ENCODE measurements at regions not wholly inside any gene's neighbourhood (a gene's known extent, or its start where the extent isn't known, plus 50 kb on each side); places are given as distances from the start of the nearest gene placed in this dataset.

DNA sequence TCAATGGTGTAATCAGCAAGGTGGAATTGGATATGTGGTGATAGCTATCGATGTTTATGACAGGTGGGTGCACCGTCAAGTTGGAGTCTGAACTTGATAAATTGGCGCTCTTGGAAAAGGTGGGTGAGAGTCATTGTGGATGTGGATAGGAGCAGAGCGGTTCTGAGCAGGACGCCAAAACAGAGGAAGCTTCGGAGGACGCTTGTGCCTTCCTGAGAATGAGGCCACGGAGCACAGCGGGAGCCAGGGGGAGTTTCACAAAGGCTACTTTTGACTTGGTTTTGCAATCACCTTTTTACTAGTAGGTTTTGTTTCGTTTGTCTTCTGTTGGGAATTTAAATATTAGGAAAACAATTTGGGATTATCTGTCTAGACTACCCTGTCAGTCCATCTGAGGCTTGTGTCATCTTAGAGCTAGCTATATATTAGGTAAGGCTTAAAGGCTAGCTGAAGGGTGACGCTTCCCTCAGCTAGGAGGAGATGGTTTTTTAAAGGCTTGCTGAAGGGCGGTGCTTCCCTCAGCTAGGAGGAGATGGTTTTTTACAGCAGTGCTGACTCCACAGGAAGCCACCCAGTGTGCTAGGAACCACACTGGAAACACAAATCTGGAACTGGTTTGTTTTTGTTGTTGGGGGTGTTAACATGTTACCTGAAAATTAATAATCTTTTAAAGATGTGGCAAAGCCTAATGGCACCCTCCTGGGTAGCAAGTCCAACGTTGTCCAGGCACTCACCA, 142.4 kb upstream of the IRX4 start:
- H3K9me3 ChIP-seq (ENCODE audit: control insufficient read depth in 2 of 2, low read length in 2 of 2), result no peaks in the 10 kb centered on the region
- H3K27me3 ChIP-seq (ENCODE audit: control insufficient read depth in 2 of 2, insufficient read depth in 2 of 2, low read length in 2 of 2), result peaks cover 0 to 3% of the 10 kb centered on the region in 2 donors
- no peak overlapping the region for H3K27ac ChIP-seq (ENCODE audit: low read depth in 2 of 2, low read length in 2 of 2)
- no peaks in the 10 kb centered on the region for H3K4me1 ChIP-seq (ENCODE audit: control insufficient read depth in 2 of 2, insufficient read depth in 2 of 2, low read length in 2 of 2)
- H3K4me3 ChIP-seq (ENCODE audit: low read length in 2 of 2), result no peak overlapping the region
- H3K36me3 ChIP-seq (ENCODE audit: control insufficient read depth in 2 of 2, insufficient read depth in 2 of 2, low read length in 2 of 2), result no peaks in the 10 kb centered on the region
- no peak overlapping the region for H3K9ac ChIP-seq (ENCODE audit: low read depth in 1 of 2, low read length in 2 of 2)

DNA sequence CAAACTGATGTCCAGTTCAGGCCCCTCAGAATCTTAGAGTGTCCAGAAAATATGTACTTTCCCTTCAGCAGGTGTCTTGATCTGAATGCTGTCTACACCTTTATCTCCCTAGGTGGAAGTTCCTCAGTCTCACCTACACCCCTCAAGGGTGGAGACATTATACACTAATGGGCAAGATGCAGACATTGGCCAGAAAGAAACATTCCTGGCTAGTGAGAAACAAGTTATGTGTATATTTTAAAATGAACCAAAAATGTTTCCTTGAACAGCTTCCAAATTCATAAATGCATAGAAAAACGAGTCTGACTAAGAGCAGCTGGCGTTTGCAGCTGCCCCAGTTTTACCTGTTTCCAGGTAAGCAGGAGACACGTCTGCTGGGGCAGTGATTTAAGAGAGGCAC, 140.5 kb upstream of the IRX4 start:
- Histone ChIP-seq H3K4me3 (ENCODE audit: low read length in 2 of 2) (no peak overlapping the region), H3K9me3 (ENCODE audit: control insufficient read depth in 2 of 2, low read length in 2 of 2) (no peaks in the 10 kb centered on the region), H3K9ac (ENCODE audit: low read depth in 1 of 2, low read length in 2 of 2) (no peak overlapping the region), H3K4me1 (ENCODE audit: control insufficient read depth in 2 of 2, insufficient read depth in 2 of 2, low read length in 2 of 2) (no peaks in the 10 kb centered on the region), H3K36me3 (ENCODE audit: control insufficient read depth in 2 of 2, insufficient read depth in 2 of 2, low read length in 2 of 2) (no peaks in the 10 kb centered on the region), H3K27me3 (ENCODE audit: control insufficient read depth in 2 of 2, insufficient read depth in 2 of 2, low read length in 2 of 2) (peaks cover 0 to 3% of the 10 kb centered on the region in 2 donors), H3K27ac (ENCODE audit: low read depth in 2 of 2, low read length in 2 of 2) (no peak overlapping the region)

DNA sequence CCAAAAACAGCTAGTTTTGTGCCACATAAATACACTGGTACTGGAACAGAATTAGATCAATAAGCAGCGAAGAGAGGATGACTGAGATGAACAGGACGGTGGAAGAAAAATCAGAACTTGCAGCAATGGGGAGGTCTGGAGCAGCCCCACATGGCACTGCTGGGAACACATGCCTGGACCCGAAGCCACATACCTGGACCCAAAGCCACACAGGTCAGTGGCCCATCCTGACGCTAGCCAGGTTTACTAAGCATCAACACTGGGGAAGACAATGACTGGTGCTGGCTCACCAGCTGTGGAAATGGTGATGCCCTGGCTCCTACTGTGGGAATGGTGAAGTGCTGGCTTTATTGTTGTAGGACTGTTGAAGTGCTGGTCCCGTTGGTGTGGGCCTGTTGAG, 139.7 kb upstream of the IRX4 start:
- no peak overlapping the region for H3K9ac ChIP-seq (ENCODE audit: low read depth in 1 of 2, low read length in 2 of 2)
- H3K27me3 ChIP-seq (ENCODE audit: control insufficient read depth in 2 of 2, insufficient read depth in 2 of 2, low read length in 2 of 2), result peaks cover 0 to 3% of the 10 kb centered on the region in 2 donors
- no peak overlapping the region for H3K27ac ChIP-seq (ENCODE audit: low read depth in 2 of 2, low read length in 2 of 2)
- H3K9me3 ChIP-seq (ENCODE audit: control insufficient read depth in 2 of 2, low read length in 2 of 2), result no peaks in the 10 kb centered on the region
- no peaks in the 10 kb centered on the region for H3K36me3 ChIP-seq (ENCODE audit: control insufficient read depth in 2 of 2, insufficient read depth in 2 of 2, low read length in 2 of 2)
- H3K4me3 ChIP-seq (ENCODE audit: low read length in 2 of 2), result no peak overlapping the region
- H3K4me1 ChIP-seq (ENCODE audit: control insufficient read depth in 2 of 2, insufficient read depth in 2 of 2, low read length in 2 of 2), result no peaks in the 10 kb centered on the region

DNA sequence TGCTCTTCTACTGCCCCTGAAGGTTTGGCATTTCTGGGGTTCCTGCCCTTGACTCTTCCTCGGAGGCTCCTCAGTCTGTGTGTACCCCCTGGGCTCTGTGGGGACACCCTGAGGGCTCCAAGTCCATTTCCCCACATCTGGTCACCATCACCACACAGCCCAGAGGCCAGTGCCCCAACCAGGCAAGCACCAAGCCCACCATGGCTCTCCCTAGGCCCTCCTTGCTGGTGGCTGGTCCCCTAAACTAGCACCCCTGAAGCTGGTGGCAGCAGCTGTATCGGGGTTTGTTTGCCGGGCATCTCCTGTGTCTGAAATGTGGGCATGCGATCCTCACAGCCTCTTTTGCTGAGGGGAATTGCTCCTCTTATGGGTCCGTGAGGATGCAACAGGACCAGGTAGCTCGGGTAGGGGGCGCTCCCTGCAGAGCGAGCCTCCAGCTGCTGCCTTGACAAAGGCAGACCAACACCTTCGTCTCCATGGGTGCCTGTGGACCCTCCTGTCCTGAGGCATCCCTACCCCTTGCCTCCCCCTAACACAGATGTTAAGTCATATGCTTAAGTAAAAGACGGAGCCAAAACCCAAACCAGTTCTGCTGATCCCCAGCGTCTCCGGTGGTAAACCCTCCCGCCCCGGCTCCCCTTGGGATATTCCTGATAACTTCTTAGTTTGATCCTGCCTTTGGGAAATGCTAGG, 138.9 kb upstream of the IRX4 start:
- Histone ChIP-seq H3K27ac (ENCODE audit: low read depth in 2 of 2, low read length in 2 of 2) (no peak overlapping the region), H3K27me3 (ENCODE audit: control insufficient read depth in 2 of 2, insufficient read depth in 2 of 2, low read length in 2 of 2) (peaks cover 0 to 3% of the 10 kb centered on the region in 2 donors), H3K4me1 (ENCODE audit: control insufficient read depth in 2 of 2, insufficient read depth in 2 of 2, low read length in 2 of 2) (no peaks in the 10 kb centered on the region), H3K9ac (ENCODE audit: low read depth in 1 of 2, low read length in 2 of 2) (no peak overlapping the region), H3K36me3 (ENCODE audit: control insufficient read depth in 2 of 2, insufficient read depth in 2 of 2, low read length in 2 of 2) (no peaks in the 10 kb centered on the region), H3K4me3 (ENCODE audit: low read length in 2 of 2) (no peak overlapping the region), H3K9me3 (ENCODE audit: control insufficient read depth in 2 of 2, low read length in 2 of 2) (no peaks in the 10 kb centered on the region)

GRCh38 chr5:2020730-2021129, 138.0 kb upstream of the IRX4 start:
- Histone ChIP-seq H3K4me3 (ENCODE audit: low read length in 2 of 2) (no peak overlapping the region), H3K36me3 (ENCODE audit: control insufficient read depth in 2 of 2, insufficient read depth in 2 of 2, low read length in 2 of 2) (no peaks in the 10 kb centered on the region), H3K27me3 (ENCODE audit: control insufficient read depth in 2 of 2, insufficient read depth in 2 of 2, low read length in 2 of 2) (peaks cover 0 to 3% of the 10 kb centered on the region in 2 donors), H3K9me3 (ENCODE audit: control insufficient read depth in 2 of 2, low read length in 2 of 2) (no peaks in the 10 kb centered on the region), H3K27ac (ENCODE audit: low read depth in 2 of 2, low read length in 2 of 2) (no peak overlapping the region), H3K9ac (ENCODE audit: low read depth in 1 of 2, low read length in 2 of 2) (no peak overlapping the region), H3K4me1 (ENCODE audit: control insufficient read depth in 2 of 2, insufficient read depth in 2 of 2, low read length in 2 of 2) (no peaks in the 10 kb centered on the region)

DNA sequence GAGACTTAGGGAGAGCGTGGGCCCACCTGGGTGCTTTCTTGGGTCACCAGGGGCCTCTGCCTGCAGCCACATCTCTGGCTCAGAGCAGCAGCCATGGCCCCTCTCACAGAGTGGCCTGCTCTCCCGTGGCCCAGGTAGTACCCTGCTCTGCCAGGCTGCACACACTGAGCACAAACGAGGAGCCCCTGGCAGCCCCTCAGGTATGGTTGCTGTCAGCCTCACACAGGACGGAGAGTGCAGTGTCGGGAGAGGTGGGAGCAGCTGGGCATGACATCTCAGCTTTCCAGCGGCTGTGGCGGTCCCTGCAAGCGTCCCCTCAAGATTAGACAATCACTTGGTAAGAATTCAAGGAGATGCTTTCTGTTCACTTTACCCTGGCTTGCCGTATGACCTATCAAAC, 137.0 kb upstream of the IRX4 start:
- Histone ChIP-seq H3K4me3 (ENCODE audit: low read length in 2 of 2) (no peak overlapping the region), H3K4me1 (ENCODE audit: control insufficient read depth in 2 of 2, insufficient read depth in 2 of 2, low read length in 2 of 2) (no peaks in the 10 kb centered on the region), H3K9me3 (ENCODE audit: control insufficient read depth in 2 of 2, low read length in 2 of 2) (no peaks in the 10 kb centered on the region), H3K27ac (ENCODE audit: low read depth in 2 of 2, low read length in 2 of 2) (no peak overlapping the region), H3K36me3 (ENCODE audit: control insufficient read depth in 2 of 2, insufficient read depth in 2 of 2, low read length in 2 of 2) (no peaks in the 10 kb centered on the region), H3K9ac (ENCODE audit: low read depth in 1 of 2, low read length in 2 of 2) (no peak overlapping the region), H3K27me3 (ENCODE audit: control insufficient read depth in 2 of 2, insufficient read depth in 2 of 2, low read length in 2 of 2) (peaks cover 0 to 3% of the 10 kb centered on the region in 2 donors)

DNA sequence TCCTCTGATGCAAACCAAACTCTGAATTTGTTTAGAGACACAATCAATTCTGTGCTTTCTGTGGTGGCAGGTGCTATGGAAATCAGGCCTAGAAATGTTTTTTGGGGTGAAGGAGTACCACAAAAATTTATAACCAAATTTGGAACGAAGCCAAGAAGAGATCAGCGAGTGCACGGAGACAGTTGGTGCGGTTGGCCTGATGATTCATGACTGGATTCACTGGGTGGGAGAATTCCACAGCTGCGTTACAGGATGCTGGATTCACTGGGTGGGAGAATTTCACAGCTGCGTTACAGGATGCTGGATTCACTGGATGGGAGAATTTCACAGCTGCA, 135.6 kb upstream of the IRX4 start:
- peaks cover 0 to 3% of the 10 kb centered on the region in 2 donors for H3K27me3 ChIP-seq (ENCODE audit: control insufficient read depth in 2 of 2, insufficient read depth in 2 of 2, low read length in 2 of 2)
- no peaks in the 10 kb centered on the region for H3K9me3 ChIP-seq (ENCODE audit: control insufficient read depth in 2 of 2, low read length in 2 of 2)
- no peaks in the 10 kb centered on the region for H3K36me3 ChIP-seq (ENCODE audit: control insufficient read depth in 2 of 2, insufficient read depth in 2 of 2, low read length in 2 of 2)
- no peak overlapping the region for H3K27ac ChIP-seq (ENCODE audit: low read depth in 2 of 2, low read length in 2 of 2)
- no peak overlapping the region for H3K9ac ChIP-seq (ENCODE audit: low read depth in 1 of 2, low read length in 2 of 2)
- no peak overlapping the region for H3K4me3 ChIP-seq (ENCODE audit: low read length in 2 of 2)
- H3K4me1 ChIP-seq (ENCODE audit: control insufficient read depth in 2 of 2, insufficient read depth in 2 of 2, low read length in 2 of 2), result no peaks in the 10 kb centered on the region

DNA sequence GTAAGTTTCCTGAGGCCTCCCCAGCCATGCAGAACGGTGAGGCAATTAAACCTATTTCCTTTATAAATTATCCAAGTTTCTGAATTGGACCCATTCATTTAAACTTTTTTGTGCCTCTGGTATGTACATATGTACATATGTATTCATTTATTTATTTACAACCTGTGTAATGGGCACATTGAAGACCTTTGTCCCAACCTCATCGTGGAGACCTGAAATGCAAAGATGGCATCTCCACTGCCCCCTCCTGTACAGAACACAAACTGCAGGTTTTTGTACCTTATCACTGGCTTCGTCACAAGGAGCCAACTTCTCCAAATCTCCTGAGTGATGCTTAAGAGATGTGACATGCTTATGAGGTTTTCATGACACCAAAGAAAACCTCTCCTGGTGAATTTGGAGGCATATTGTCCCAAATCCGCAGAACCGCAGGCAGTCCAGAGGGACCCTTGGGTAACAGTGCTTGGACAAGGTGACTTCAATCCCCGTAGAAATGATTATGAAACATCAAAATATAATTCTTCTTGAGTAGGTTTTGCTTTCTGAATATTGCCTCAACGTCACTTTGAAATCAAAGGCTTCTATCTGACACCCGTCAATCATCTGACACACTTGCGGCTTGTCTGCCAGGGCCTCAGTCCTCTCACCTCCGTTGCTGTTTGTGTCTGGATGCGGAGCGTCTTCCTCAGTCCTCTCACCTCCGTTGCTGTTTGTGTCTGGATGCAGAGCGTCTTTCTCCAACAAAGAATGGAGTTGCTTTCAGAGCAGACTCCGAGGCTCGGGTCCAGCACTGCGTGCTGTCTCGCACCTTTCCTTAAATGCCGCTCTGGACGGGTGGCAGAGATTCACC, 135.0 kb upstream of the IRX4 start:
- no peaks in the 10 kb centered on the region for H3K4me1 ChIP-seq (ENCODE audit: control insufficient read depth in 2 of 2, insufficient read depth in 2 of 2, low read length in 2 of 2)
- no peak overlapping the region for H3K9ac ChIP-seq (ENCODE audit: low read depth in 1 of 2, low read length in 2 of 2)
- H3K4me3 ChIP-seq (ENCODE audit: low read length in 2 of 2), result no peak overlapping the region
- peaks cover 0 to 3% of the 10 kb centered on the region in 2 donors for H3K27me3 ChIP-seq (ENCODE audit: control insufficient read depth in 2 of 2, insufficient read depth in 2 of 2, low read length in 2 of 2)
- H3K27ac ChIP-seq (ENCODE audit: low read depth in 2 of 2, low read length in 2 of 2), result no peak overlapping the region
- no peaks in the 10 kb centered on the region for H3K36me3 ChIP-seq (ENCODE audit: control insufficient read depth in 2 of 2, insufficient read depth in 2 of 2, low read length in 2 of 2)
- H3K9me3 ChIP-seq (ENCODE audit: control insufficient read depth in 2 of 2, low read length in 2 of 2), result no peaks in the 10 kb centered on the region

- Histone ChIP-seq H3K27ac (ENCODE audit: low read depth in 2 of 2, low read length in 2 of 2) (no peak overlapping the region), H3K4me1 (ENCODE audit: control insufficient read depth in 2 of 2, insufficient read depth in 2 of 2, low read length in 2 of 2) (no peaks in the 10 kb centered on the region), H3K27me3 (ENCODE audit: control insufficient read depth in 2 of 2, insufficient read depth in 2 of 2, low read length in 2 of 2) (no peaks in the 10 kb centered on the region), H3K36me3 (ENCODE audit: control insufficient read depth in 2 of 2, insufficient read depth in 2 of 2, low read length in 2 of 2) (no peaks in the 10 kb centered on the region), H3K9ac (ENCODE audit: low read depth in 1 of 2, low read length in 2 of 2) (no peak overlapping the region), H3K4me3 (ENCODE audit: low read length in 2 of 2) (no peak overlapping the region), H3K9me3 (ENCODE audit: control insufficient read depth in 2 of 2, low read length in 2 of 2) (no peaks in the 10 kb centered on the region)
Measured at GRCh38 chr5:2015961-2016360, 133.2 kb upstream of the IRX4 start.

Data from mucosa of rectum (tissue), 2 donors.